ENCODE measurements at regions not wholly inside any gene's neighbourhood (a gene's known extent, or its start where the extent isn't known, plus 50 kb on each side); places are given as distances from the start of the nearest gene placed in this dataset.
A peak's percentile ranks its signal among the peaks of the same experiment; 100 is the strongest.

- Histone ChIP-seq H2AFZ (ENCODE audit: insufficient read depth, low read depth, low read length, poor library complexity, severe bottlenecking) (no peak overlapping the region), H3K79me2 (ENCODE audit: insufficient read depth, low read length) (no peaks in the 10 kb centered on the region), H3K9ac (ENCODE audit: insufficient read depth, low read length, poor library complexity, severe bottlenecking) (no peak overlapping the region), H3K27ac (ENCODE audit: low read depth in 1 of 2, low read length in 2 of 2) (no peak overlapping the region), H3K4me3 (replicated peaks in 1 of 3; ENCODE audit: low read depth in 2 of 3, low read length in 3 of 3) (no peak overlapping the region), H4K20me1 (ENCODE audit: insufficient read depth, low read length) (no peaks in the 10 kb centered on the region), H3K36me3 (replicated peaks in 1 of 2; ENCODE audit: control insufficient read depth in 1 of 2, insufficient read depth in 2 of 2, low read length in 2 of 2) (no peaks in the 10 kb centered on the region), H3K27me3 (ENCODE audit: control insufficient read depth in 2 of 2, insufficient read depth in 2 of 2, low read length in 2 of 2) (no peaks in the 10 kb centered on the region), H3K4me1 (ENCODE audit: control insufficient read depth in 1 of 2, insufficient read depth in 2 of 2, low read length in 2 of 2) (no peaks in the 10 kb centered on the region), H3K9me3 (replicated peaks in 1 of 2; ENCODE audit: control insufficient read depth in 1 of 2, insufficient read depth in 1 of 2, low read length in 2 of 2) (no peaks in the 10 kb centered on the region), H3K4me2 (replicated peaks; ENCODE audit: extremely low read depth, low read length, poor library complexity, severe bottlenecking) (no peak overlapping the region)
- TF ChIP-seq CTCF (IDR thresholded peaks at IDR 0.05): no peak
- peaks cover 3% of the 10 kb centered on the region for H3K4me1 Mint-ChIP-seq
- intact Hi-C loops (cut with micrococcal nuclease): no loop called here
- no peak overlapping the region for H3K27ac Mint-ChIP-seq
- WGBS (ENCODE audit: insufficient coverage): no CpG with 5 or more reads among the region's 2 CpGs
- peak in 1 of 3 donors; percentile 12 for DNase-seq
- H3K27me3 Mint-ChIP-seq (ENCODE audit: low read depth in 3 of 3): peaks cover 0 to 3% (median 1%) of the 10 kb centered on the region in 3 donors
- H3K9me3 Mint-ChIP-seq: no peaks in the 10 kb centered on the region
- H3K36me3 Mint-ChIP-seq: no peaks in the 10 kb centered on the region
- no peak overlapping the region for H3K4me3 Mint-ChIP-seq
These were observed 180.4 kb upstream of the CTNNB1 start for GRCh38 chr3:41018855-41019254.

- Histone ChIP-seq H3K4me3 (replicated peaks in 1 of 3; ENCODE audit: low read depth in 2 of 3, low read length in 3 of 3) (no peak overlapping the region), H3K4me1 (ENCODE audit: control insufficient read depth in 1 of 2, insufficient read depth in 2 of 2, low read length in 2 of 2) (no peaks in the 10 kb centered on the region), H4K20me1 (ENCODE audit: insufficient read depth, low read length) (no peaks in the 10 kb centered on the region), H3K36me3 (replicated peaks in 1 of 2; ENCODE audit: control insufficient read depth in 1 of 2, insufficient read depth in 2 of 2, low read length in 2 of 2) (no peaks in the 10 kb centered on the region), H3K79me2 (ENCODE audit: insufficient read depth, low read length) (no peaks in the 10 kb centered on the region), H3K4me2 (replicated peaks; ENCODE audit: extremely low read depth, low read length, poor library complexity, severe bottlenecking) (no peak overlapping the region), H2AFZ (ENCODE audit: insufficient read depth, low read depth, low read length, poor library complexity, severe bottlenecking) (no peak overlapping the region), H3K9ac (ENCODE audit: insufficient read depth, low read length, poor library complexity, severe bottlenecking) (no peak overlapping the region), H3K27ac (ENCODE audit: low read depth in 1 of 2, low read length in 2 of 2) (no peak overlapping the region), H3K27me3 (ENCODE audit: control insufficient read depth in 2 of 2, insufficient read depth in 2 of 2, low read length in 2 of 2) (no peaks in the 10 kb centered on the region), H3K9me3 (replicated peaks in 1 of 2; ENCODE audit: control insufficient read depth in 1 of 2, insufficient read depth in 1 of 2, low read length in 2 of 2) (no peaks in the 10 kb centered on the region)
- peaks cover 0 to 3% (median 1%) of the 10 kb centered on the region in 3 donors for H3K27me3 Mint-ChIP-seq (ENCODE audit: low read depth in 3 of 3)
- no peaks in the 10 kb centered on the region for H3K4me1 Mint-ChIP-seq
- no peak overlapping the region for H3K4me3 Mint-ChIP-seq
- no peaks in the 10 kb centered on the region for H3K9me3 Mint-ChIP-seq
- DNase-seq: no peak
- no peaks in the 10 kb centered on the region for H3K36me3 Mint-ChIP-seq
- WGBS (ENCODE audit: insufficient coverage): 89% methylated on average over 4 of the region's 5 CpGs
- TF ChIP-seq CTCF (IDR thresholded peaks at IDR 0.05): no peak
- intact Hi-C loops (cut with micrococcal nuclease): no loop called here
- H3K27ac Mint-ChIP-seq: no peak overlapping the region
These were observed 175.1 kb upstream of the CTNNB1 start for GRCh38 chr3:41024031-41024836.

Measured in CD14-positive monocyte (primary cell).